Thyroid gland (tissue), 4 donors: ENCODE measurements at regions not wholly inside any gene's neighbourhood (a gene's known extent, or its start where the extent isn't known, plus 50 kb on each side); places are given as distances from the start of the nearest gene placed in this dataset.

Experiments
- POLR2A ChIP-seq, 2 donors: fragments of 450-650 bp; IDR thresholded peaks; one replicate each; pipeline ENCODE4 v1.6.1; 2017; ENCODE audit warnings: antibody characterized with exemption in 2 of 2, mild to moderate bottlenecking in 2 of 2, moderate library complexity in 1 of 2
- TF ChIP-seq, protein P1 (sequence below), 6 experiments: fragments of 200-600 bp in 3 of 6; fragments of 450-650 bp in 3 of 6; sonication (generic) in 3 of 6; IDR thresholded peaks; one replicate each; pipeline ENCODE4 v1.5.1; 2016 to 2019; ENCODE audit warnings: antibody characterized with exemption in 6 of 6, mild to moderate bottlenecking in 2 of 6, inconsistent platforms in 1 of 6, moderate library complexity in 1 of 6

- TF ChIP-seq, protein P1, sequence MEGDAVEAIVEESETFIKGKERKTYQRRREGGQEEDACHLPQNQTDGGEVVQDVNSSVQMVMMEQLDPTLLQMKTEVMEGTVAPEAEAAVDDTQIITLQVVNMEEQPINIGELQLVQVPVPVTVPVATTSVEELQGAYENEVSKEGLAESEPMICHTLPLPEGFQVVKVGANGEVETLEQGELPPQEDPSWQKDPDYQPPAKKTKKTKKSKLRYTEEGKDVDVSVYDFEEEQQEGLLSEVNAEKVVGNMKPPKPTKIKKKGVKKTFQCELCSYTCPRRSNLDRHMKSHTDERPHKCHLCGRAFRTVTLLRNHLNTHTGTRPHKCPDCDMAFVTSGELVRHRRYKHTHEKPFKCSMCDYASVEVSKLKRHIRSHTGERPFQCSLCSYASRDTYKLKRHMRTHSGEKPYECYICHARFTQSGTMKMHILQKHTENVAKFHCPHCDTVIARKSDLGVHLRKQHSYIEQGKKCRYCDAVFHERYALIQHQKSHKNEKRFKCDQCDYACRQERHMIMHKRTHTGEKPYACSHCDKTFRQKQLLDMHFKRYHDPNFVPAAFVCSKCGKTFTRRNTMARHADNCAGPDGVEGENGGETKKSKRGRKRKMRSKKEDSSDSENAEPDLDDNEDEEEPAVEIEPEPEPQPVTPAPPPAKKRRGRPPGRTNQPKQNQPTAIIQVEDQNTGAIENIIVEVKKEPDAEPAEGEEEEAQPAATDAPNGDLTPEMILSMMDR (IDR thresholded peaks at IDR 0.05): no peak
- TF ChIP-seq POLR2A (IDR thresholded peaks at IDR 0.05): no peak
Measured at GRCh38 chr1:105180789-105181188, 1431.1 kb downstream of the AMY1C start.
